ENCODE measurements at regions not wholly inside any gene's neighbourhood (a gene's known extent, or its start where the extent isn't known, plus 50 kb on each side); places are given as distances from the start of the nearest gene placed in this dataset.

DNA sequence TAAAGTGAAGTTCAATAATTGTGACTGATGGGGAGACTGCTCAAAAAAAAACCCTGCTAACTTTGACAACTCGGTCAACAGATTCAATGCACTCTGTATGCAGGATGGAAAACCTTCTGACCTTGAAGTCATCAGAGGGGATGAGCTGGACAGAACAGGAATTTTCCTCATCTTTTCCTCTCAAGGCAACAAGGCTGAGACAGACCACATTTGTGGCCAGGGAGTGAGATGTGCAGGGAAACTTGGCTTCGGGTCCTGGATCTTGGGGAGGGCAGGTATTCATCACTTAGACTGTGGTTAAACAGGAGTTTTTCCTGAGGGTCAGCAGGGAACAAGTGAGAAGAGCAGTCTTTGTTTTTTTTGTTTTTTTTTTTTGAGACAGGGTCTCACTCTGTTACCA, 100.6 kb downstream of the BAMBI start:
- TF ChIP-seq, protein P1, sequence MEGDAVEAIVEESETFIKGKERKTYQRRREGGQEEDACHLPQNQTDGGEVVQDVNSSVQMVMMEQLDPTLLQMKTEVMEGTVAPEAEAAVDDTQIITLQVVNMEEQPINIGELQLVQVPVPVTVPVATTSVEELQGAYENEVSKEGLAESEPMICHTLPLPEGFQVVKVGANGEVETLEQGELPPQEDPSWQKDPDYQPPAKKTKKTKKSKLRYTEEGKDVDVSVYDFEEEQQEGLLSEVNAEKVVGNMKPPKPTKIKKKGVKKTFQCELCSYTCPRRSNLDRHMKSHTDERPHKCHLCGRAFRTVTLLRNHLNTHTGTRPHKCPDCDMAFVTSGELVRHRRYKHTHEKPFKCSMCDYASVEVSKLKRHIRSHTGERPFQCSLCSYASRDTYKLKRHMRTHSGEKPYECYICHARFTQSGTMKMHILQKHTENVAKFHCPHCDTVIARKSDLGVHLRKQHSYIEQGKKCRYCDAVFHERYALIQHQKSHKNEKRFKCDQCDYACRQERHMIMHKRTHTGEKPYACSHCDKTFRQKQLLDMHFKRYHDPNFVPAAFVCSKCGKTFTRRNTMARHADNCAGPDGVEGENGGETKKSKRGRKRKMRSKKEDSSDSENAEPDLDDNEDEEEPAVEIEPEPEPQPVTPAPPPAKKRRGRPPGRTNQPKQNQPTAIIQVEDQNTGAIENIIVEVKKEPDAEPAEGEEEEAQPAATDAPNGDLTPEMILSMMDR (IDR thresholded peaks at IDR 0.05), result no peak
- TF ChIP-seq POLR2A (IDR thresholded peaks at IDR 0.05) (no peak), POLR2AphosphoS5 (IDR thresholded peaks at IDR 0.05; ENCODE audit: insufficient read depth in 1 of 2, low read depth in 1 of 2) (no peak)
